ENCODE measurements at regions not wholly inside any gene's neighbourhood (a gene's known extent, or its start where the extent isn't known, plus 50 kb on each side); places are given as distances from the start of the nearest gene placed in this dataset.

- Histone ChIP-seq H3F3A (ENCODE audit: insufficient read depth, low read length) (no peaks in the 10 kb centered on the region), H3K4me2 (ENCODE audit: low read depth, low read length) (no peak overlapping the region), H3K4me3 (ENCODE audit: low read length) (no peak overlapping the region), H3K36me3 (replicated peaks; ENCODE audit: insufficient read depth, low read length) (no peaks in the 10 kb centered on the region), H4K20me1 (ENCODE audit: insufficient read depth, low read length) (no peaks in the 10 kb centered on the region), H2AFZ (ENCODE audit: low read length) (no peak overlapping the region), H3K4me1 (ENCODE audit: low read length) (no peaks in the 10 kb centered on the region), H3K9ac (ENCODE audit: low read length) (no peak overlapping the region), H3K27me3 (replicated peaks; ENCODE audit: insufficient read depth, low read length) (no peaks in the 10 kb centered on the region), H3K27ac (ENCODE audit: low read length) (no peak overlapping the region), H3K79me2 (ENCODE audit: low read length) (no peaks in the 10 kb centered on the region), H3K9me2 (replicated peaks; ENCODE audit: insufficient read depth, low read length) (no peaks in the 10 kb centered on the region), H3K9me3 (replicated peaks; ENCODE audit: insufficient read depth, low read length) (no peaks in the 10 kb centered on the region)
- no peak for DNase-seq
- TF ChIP-seq, protein P1, sequence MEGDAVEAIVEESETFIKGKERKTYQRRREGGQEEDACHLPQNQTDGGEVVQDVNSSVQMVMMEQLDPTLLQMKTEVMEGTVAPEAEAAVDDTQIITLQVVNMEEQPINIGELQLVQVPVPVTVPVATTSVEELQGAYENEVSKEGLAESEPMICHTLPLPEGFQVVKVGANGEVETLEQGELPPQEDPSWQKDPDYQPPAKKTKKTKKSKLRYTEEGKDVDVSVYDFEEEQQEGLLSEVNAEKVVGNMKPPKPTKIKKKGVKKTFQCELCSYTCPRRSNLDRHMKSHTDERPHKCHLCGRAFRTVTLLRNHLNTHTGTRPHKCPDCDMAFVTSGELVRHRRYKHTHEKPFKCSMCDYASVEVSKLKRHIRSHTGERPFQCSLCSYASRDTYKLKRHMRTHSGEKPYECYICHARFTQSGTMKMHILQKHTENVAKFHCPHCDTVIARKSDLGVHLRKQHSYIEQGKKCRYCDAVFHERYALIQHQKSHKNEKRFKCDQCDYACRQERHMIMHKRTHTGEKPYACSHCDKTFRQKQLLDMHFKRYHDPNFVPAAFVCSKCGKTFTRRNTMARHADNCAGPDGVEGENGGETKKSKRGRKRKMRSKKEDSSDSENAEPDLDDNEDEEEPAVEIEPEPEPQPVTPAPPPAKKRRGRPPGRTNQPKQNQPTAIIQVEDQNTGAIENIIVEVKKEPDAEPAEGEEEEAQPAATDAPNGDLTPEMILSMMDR (IDR thresholded peaks at IDR 0.05; ENCODE audit: low read length) = no peak
- TF ChIP-seq EZH2 (optimal IDR thresholded peaks at IDR 0.05; ENCODE audit: low read depth, low read length) = no peak
- no peak for TF ChIP-seq EZH2phosphoT487 (IDR thresholded peaks at IDR 0.05; ENCODE audit: low read length)
Measured at GRCh38 chr4:151942971-151943370, 182.2 kb upstream of the GATB start.

DNA sequence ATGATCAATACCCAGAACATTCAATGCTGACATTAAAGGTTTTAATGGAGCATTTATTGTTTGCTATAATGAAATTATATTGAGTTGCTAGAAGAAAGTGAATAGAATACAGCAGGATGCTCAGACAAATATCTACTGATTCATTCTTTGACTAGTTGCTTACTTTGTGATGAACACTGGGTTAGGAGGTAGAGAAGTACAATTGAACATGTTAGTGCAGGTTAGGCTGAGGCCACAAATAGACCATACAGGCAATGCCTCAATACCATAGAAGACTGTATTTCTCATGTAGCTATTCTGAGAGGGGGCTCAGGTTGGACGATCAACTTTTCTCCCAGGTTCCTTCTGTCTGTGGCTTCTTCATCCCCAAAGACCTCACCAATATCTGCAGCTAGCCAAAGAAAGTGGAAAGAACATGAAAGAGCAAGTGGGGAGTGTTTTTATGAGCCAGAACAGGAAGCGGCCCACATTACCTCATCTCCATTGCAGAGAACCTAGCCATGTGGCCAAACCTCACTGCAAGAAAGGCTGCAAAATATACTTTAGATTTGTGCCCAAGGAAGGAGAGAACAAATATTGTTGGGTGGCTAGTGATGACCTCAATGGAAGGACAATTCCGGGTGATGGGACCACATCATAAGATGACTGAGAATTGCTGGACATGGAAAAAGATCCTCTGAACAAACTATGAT is 180.3 kb upstream of the GATB start:
- H3K27me3 ChIP-seq (replicated peaks; ENCODE audit: insufficient read depth, low read length) = no peaks in the 10 kb centered on the region
- H3F3A ChIP-seq (ENCODE audit: insufficient read depth, low read length) = no peaks in the 10 kb centered on the region
- H2AFZ ChIP-seq (ENCODE audit: low read length) = no peak overlapping the region
- no peak for TF ChIP-seq EZH2phosphoT487 (IDR thresholded peaks at IDR 0.05; ENCODE audit: low read length)
- TF ChIP-seq, protein P1 (IDR thresholded peaks at IDR 0.05; ENCODE audit: low read length) = no peak
- TF ChIP-seq EZH2 (optimal IDR thresholded peaks at IDR 0.05; ENCODE audit: low read depth, low read length) = no peak
- H3K9me3 ChIP-seq (replicated peaks; ENCODE audit: insufficient read depth, low read length) = no peaks in the 10 kb centered on the region
- H3K9ac ChIP-seq (ENCODE audit: low read length) = no peak overlapping the region
- H3K9me2 ChIP-seq (replicated peaks; ENCODE audit: insufficient read depth, low read length) = no peaks in the 10 kb centered on the region
- H3K4me2 ChIP-seq (ENCODE audit: low read depth, low read length) = no peak overlapping the region
- H3K27ac ChIP-seq (ENCODE audit: low read length) = no peak overlapping the region
- H3K4me1 ChIP-seq (ENCODE audit: low read length) = no peaks in the 10 kb centered on the region
- no peak for DNase-seq
- no peaks in the 10 kb centered on the region for H3K36me3 ChIP-seq (replicated peaks; ENCODE audit: insufficient read depth, low read length)
- H3K4me3 ChIP-seq (ENCODE audit: low read length) = no peak overlapping the region
- no peaks in the 10 kb centered on the region for H3K79me2 ChIP-seq (ENCODE audit: low read length)
- H4K20me1 ChIP-seq (ENCODE audit: insufficient read depth, low read length) = no peaks in the 10 kb centered on the region

DNA sequence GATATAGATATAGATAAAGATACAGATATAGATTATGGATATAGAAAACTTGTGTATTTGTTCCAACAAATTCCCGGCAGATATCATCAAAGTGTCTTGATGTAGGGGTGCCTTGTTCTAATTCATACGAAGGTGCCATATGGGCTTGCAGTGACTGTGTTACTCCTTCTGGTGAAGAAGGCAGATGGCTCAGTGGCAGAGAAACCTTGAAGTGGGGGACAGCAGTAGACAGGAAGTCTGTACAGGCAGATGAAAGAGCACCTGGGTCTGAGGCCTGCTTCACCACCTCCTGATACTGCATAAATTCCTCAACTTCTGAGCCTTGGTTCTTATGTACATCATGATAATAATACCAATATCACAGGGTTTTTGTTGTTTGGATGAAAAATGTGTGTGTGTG is 179.5 kb upstream of the GATB start:
- no peaks in the 10 kb centered on the region for H3K9me2 ChIP-seq (replicated peaks; ENCODE audit: insufficient read depth, low read length)
- no peaks in the 10 kb centered on the region for H3K27me3 ChIP-seq (replicated peaks; ENCODE audit: insufficient read depth, low read length)
- H3K4me2 ChIP-seq (ENCODE audit: low read depth, low read length) = no peak overlapping the region
- no peaks in the 10 kb centered on the region for H3F3A ChIP-seq (ENCODE audit: insufficient read depth, low read length)
- peak; percentile 50 for DNase-seq
- H4K20me1 ChIP-seq (ENCODE audit: insufficient read depth, low read length) = no peaks in the 10 kb centered on the region
- no peak overlapping the region for H3K4me3 ChIP-seq (ENCODE audit: low read length)
- no peaks in the 10 kb centered on the region for H3K79me2 ChIP-seq (ENCODE audit: low read length)
- no peaks in the 10 kb centered on the region for H3K9me3 ChIP-seq (replicated peaks; ENCODE audit: insufficient read depth, low read length)
- TF ChIP-seq EZH2phosphoT487 (IDR thresholded peaks at IDR 0.05; ENCODE audit: low read length) = no peak
- TF ChIP-seq, protein P1 (IDR thresholded peaks at IDR 0.05; ENCODE audit: low read length) = no peak
- no peak for TF ChIP-seq EZH2 (optimal IDR thresholded peaks at IDR 0.05; ENCODE audit: low read depth, low read length)
- no peaks in the 10 kb centered on the region for H3K4me1 ChIP-seq (ENCODE audit: low read length)
- H2AFZ ChIP-seq (ENCODE audit: low read length) = no peak overlapping the region
- no peaks in the 10 kb centered on the region for H3K36me3 ChIP-seq (replicated peaks; ENCODE audit: insufficient read depth, low read length)
- no peak overlapping the region for H3K27ac ChIP-seq (ENCODE audit: low read length)
- H3K9ac ChIP-seq (ENCODE audit: low read length) = no peak overlapping the region
